ENCODE measurements at regions not wholly inside any gene's neighbourhood (a gene's known extent, or its start where the extent isn't known, plus 50 kb on each side); places are given as distances from the start of the nearest gene placed in this dataset.
"Not testable (repeated sequence)": the region's sequence is repeated elsewhere in the genome, so short reads cannot be mapped to it uniquely, and the experiment has no call there.

- not testable (repeated sequence) for TF ChIP-seq CTCF (IDR thresholded peaks at IDR 0.05; ENCODE audit: low read depth, low read length, missing input control); REST (IDR thresholded peaks at IDR 0.05); YY1 (IDR thresholded peaks at IDR 0.05); TAF1 (conservative IDR thresholded peaks at IDR 0.05); MAX (IDR thresholded peaks at IDR 0.05); SP1 (IDR thresholded peaks at IDR 0.05); EGR1 (IDR thresholded peaks at IDR 0.05; ENCODE audit: low read depth in 2 of 2); RAD21 (IDR thresholded peaks at IDR 0.05); ATF3 (IDR thresholded peaks at IDR 0.05); RXRA (IDR thresholded peaks at IDR 0.05); GABPA (IDR thresholded peaks at IDR 0.05 in 1 of 2, conservative IDR thresholded peaks at IDR 0.05 in 1 of 2); JUND (IDR thresholded peaks at IDR 0.05); HNF4G (IDR thresholded peaks at IDR 0.05)
Observed at GRCh38 chr3:87653138-87653537, 376.8 kb upstream of the POU1F1 start.

Measured in liver (tissue), 3 donors.